WTC11 (cell line): ENCODE measurements at regions not wholly inside any gene's neighbourhood (a gene's known extent, or its start where the extent isn't known, plus 50 kb on each side); places are given as distances from the start of the nearest gene placed in this dataset.

ENCODE experiments used
- NR2C2 ChIP-seq: sonication (generic); formaldehyde crosslinking; IDR thresholded peaks from 2 replicates; pipeline ENCODE4 v1.8.0; 2022; ENCODE audit warnings: mild to moderate bottlenecking, missing genetic modification reagents
- TF ChIP-seq, protein P1 (sequence below): fragments of 200-600 bp; IDR thresholded peaks from 2 replicates; pipeline ENCODE4 v1.8.0; 2022; ENCODE audit warnings: antibody characterized with exemption

DNA sequence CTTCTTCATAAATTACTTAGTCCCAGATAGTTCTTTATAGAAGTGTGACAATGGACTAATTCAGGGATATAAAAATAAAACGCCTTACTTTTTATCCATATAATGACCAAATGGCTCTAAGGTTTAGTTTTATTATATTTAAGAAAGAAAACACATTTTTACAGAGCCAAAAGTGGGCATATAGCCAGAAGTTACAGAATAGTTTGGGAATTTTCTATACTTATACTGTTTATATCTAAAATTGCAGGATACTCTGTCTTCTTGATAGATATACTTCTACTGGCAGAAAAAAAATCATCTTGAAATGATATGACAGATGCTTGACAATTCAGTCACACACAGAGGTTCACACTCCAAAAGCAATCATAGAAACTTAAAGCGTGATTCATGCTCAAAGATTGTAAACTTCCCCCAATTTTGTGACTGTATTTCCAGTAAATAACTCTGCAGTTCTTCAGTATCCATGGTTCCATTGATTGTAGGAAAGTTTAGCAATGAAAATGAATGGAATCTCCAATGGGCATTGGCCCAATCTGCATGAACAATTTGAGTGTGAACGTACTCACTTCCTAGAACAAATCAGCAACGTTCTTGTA is 307.8 kb downstream of the NOVA1 start:
- TF ChIP-seq, protein P1, sequence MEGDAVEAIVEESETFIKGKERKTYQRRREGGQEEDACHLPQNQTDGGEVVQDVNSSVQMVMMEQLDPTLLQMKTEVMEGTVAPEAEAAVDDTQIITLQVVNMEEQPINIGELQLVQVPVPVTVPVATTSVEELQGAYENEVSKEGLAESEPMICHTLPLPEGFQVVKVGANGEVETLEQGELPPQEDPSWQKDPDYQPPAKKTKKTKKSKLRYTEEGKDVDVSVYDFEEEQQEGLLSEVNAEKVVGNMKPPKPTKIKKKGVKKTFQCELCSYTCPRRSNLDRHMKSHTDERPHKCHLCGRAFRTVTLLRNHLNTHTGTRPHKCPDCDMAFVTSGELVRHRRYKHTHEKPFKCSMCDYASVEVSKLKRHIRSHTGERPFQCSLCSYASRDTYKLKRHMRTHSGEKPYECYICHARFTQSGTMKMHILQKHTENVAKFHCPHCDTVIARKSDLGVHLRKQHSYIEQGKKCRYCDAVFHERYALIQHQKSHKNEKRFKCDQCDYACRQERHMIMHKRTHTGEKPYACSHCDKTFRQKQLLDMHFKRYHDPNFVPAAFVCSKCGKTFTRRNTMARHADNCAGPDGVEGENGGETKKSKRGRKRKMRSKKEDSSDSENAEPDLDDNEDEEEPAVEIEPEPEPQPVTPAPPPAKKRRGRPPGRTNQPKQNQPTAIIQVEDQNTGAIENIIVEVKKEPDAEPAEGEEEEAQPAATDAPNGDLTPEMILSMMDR = no peak
- no peak for TF ChIP-seq NR2C2
